Femur (tissue), 1 donor: ENCODE measurements at regions not wholly inside any gene's neighbourhood (a gene's known extent, or its start where the extent isn't known, plus 50 kb on each side); places are given as distances from the start of the nearest gene placed in this dataset.

Experiments
- DNase-seq: peaks from one replicate; pipeline ENCODE4 v3.0.0-alpha.2; 2017

- DNase-seq: no peak
Measured at GRCh38 chr15:35596285-35596684, 50.3 kb upstream of the DPH6 start.

- no peak for DNase-seq
Measured at GRCh38 chr15:35602836-35603235, 56.9 kb upstream of the DPH6 start.

- DNase-seq: no peak
Measured at GRCh38 chr15:35603301-35603700, 57.3 kb upstream of the DPH6 start.

DNA sequence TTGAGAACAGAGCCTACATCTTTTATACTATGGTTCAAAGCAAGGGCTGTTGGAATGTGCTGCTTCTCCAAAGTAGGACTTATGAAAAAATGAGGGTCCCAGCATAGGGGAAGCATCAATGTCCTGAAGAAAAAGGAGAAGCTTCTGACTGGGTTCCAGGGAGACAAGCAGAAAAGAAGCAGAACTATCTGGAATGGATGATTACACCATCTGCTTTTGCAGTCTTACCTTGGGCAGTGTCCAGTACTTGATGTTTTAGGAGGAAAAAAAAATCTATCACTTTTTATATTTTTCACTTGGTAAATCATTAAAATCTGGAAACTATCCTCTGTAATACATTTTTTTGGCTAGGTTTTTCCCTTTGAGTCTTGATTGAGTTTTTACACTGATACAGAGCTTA lies 57.9 kb upstream of the DPH6 start:
- no peak for DNase-seq

- DNase-seq: no peak
Measured at GRCh38 chr15:35605764-35606449, 59.9 kb upstream of the DPH6 start.

- DNase-seq: no peak
Measured at GRCh38 chr15:35606450-35606779, 60.5 kb upstream of the DPH6 start.

DNA sequence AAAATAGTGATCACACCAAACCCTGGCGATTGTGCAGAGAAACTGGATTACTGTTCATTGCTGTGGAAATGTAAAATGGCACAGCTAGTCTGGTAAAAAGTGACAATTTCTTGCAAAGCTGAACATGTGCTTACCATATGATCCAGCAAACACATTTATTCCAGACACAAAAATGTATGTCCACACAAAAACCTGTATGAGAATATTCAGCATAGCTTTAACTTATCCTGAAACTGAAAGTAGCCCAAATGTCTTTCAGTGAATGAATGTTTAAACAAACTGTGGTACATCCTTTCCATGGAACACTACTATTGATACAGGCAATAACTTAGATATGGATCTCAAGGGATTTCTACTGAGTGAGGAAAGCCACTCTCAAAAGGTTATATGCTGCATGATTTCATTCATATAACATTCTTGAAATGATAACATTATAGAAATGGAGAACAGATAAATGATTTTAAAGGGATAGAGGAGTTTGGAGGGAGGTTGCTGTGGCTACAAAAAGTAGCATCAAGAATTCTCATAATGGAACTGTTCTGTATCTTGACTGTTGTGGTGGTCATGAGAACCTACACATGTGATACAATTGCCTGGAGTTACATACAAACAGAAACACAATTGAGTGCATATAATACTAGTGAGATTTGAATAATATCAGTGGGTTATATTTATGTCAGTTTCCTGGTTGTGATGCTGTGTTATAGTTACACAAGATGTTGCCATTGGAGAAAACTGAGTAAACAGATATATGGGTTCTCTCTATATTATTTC lies 70.7 kb upstream of the DPH6 start:
- DNase-seq: no peak

- DNase-seq: no peak
Measured at GRCh38 chr15:35618260-35619188, 72.6 kb upstream of the DPH6 start.

GRCh38 chr15:35622641-35623340 lies 76.8 kb upstream of the DPH6 start:
- DNase-seq: no peak

DNA sequence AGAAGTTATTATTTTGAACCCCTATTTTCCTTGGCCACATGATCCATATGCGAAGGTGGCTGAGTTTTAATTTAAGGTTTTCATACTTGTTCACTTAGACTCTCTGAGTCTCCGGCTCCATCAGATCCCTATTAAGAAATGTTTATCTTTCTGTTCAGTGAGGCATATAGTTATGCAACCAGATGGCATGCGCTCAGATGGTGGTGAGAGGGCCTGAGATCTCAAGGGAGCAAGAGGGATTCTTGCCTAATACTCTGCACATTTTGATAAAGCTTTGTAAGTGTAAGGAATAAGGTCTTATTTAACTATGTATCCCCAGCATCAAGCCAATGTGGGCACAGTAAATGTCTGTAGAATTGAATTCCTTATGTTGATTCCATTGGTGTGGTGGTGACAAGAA lies 78.9 kb upstream of the DPH6 start:
- no peak for DNase-seq

DNA sequence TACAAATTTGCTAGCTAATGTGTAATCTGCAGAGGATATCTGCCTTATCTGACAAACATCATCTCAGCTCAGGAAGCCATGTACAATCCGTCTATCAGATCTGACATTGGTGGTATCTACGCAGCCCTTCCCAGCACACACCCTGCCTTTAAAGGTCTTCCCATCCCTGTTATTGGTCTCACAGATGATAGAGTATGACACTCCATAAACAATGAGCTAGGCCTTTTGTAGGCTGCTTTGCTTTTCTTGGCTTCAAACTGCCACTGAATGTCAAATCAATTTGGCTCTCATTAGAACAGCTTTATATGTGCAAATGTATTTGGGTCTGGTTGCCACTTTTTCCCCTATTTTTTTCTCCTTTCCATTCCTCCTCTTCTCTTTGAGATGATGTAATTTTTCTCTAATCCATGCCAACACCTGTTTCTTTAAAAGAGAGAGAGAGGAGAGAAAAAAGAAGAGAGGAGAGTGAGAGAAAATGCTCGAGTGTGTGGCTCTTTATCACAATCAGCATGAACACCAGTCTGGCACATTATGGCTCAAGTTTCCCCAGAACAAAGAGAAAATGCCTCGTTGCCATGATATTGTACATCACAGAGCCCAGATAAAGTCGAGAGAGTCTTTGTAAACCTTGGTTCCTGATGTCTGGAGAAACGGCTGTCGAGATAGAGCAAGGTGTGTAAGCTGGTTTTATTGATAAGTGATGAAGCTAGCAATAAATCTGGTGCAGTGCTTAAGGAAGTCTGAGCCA lies 80.8 kb upstream of the DPH6 start:
- no peak for DNase-seq

DNA sequence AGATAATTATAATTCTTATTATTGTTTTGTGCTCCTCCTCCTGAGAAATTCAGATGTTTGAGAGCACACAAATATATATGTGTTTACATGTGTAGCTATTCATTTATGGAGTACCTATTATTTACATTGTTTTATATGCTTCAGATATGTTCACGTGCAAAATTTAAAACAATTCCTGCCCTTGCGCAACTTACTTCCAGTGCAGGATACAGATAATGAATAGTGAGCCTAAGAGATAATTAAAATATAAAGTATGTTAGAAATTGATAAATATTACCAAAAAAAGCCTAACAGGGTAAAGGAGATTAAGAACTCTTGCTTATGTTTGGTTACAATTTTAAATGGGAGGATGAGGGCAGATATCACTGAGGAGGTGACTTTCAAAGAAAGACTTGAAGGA lies 81.7 kb upstream of the DPH6 start:
- no peak for DNase-seq

DNA sequence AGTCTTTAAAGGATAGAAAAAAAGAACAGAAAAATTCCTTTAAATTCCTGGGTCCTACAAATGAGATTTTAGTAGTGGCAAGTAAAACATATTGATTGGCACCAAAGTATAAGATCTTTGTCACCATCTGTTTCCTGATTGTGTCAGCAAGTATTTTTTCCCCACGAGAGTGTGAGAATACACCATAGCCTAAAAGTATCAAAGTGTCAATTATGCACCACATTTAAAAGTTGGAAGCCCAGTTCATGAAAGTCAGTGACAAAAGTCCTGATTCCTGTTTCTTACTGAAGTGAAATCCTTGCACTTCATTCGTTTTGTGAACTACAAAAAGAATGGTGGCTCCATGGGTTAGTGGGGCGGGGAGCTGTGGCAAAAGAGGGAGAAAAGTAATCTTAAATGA lies 83.8 kb upstream of the DPH6 start:
- no peak for DNase-seq

DNA sequence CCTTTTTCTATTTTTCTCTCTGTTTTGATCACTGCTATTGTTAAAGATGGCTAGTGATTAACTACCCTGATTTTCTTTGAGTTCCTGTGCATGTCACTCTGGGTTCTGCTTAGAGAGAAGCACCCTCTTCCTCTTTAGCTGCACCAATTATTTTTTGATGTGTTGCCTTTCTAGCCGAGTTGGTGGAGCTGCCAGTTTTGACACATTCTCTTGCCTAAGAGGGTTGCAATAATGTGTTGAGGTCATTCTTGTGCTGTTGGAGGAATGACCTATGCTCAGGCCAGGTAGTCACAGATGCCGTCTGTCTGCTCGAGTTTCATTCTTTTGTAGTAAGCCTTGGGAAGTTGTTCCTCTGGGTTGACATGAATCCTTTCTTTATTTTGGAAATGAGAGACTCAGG lies 84.6 kb upstream of the DPH6 start:
- DNase-seq: no peak

DNA sequence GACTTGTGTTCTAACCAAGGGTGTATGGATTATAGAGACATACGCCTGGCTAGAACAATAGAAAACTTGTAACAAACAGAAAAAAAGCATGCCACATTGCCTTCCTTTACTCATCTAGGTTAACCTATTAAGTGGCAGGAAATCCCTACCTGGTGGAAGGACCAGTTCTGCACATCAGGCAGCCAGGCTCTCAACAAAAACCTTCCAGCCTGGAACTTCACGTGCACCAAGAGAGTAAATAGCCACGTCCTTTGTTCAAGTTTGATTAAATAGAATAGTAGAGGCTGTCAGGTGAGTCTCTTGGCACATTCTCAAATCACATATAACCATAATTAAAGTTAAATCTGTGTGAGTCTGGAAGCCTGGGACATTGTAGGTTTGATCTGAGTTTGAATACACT lies 85.0 kb upstream of the DPH6 start:
- DNase-seq: no peak

DNA sequence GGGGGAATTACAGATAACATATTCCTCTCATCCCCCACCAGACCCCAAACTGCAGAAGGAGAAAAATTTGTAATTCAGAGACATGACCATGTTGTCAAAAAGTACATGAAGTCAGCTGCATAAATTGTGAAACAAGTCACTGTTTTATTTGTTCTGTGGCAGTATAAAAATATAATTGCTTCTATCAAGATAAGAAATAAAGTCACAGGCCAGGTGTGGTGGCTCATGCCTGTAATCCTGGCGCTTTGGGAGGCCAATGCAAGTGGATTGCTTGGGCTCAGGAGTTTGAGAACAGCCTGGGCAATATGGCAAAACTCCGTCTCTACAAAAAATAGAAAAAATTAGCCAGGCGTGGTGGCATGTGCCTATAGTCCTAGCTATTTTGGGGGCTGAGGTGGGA lies 87.7 kb upstream of the DPH6 start:
- DNase-seq: no peak

DNA sequence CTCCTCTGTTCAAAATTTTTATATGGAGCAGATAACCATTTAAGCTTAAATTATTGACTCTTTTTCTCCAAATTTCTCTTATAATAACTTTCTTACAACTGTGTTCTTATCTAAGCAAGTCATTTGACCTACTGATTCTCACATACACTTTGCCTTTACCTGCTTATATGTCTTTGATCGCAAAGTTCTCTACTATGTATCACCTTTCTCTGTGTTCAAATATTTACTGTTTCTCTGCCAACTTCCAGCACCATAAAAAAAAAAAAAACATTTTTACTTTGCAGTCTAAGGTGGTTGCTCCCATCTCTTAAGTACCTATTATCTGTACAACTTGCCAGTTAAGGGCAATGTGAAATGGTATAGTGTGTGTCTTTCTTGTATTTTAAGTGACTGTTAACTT lies 100.8 kb upstream of the DPH6 start:
- DNase-seq: no peak

DNA sequence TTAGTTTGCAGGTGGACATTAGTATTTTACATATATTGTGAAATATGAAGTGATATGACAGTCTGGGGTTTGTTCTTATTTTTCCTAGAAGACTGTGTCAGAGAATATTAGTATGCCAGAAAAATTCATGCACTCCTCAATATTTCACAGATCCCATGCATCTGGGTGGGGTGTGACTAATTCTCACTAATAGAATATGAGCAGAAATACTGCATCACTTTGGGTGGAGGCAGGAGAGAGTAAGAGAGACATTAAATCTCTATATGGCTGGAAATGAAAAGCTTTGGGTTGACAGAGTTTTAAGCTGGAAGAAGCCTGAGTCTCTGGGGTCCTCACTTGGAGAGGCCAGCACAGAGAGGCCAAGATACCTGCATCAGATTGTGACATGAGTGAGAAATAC lies 101.3 kb upstream of the DPH6 start:
- no peak for DNase-seq

DNA sequence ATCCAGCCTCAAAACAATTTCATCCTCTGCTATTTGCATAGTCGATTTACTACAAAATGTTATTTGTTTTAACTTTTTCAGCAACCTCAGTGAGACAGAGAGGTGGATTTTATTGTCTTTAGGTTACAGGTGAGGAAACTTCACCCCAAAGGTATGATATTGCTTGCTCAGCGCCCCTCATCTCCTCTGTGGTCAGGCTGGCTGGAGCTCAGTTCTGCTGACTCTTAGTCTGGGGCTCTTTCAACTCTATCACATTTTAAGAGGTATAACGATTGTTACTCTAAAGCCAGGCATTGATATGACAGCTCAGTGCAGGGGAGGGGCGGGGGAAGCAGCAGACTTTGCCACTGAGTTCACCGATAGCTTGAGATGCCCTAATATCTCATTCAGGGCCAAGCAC lies 103.0 kb upstream of the DPH6 start:
- DNase-seq: no peak

GRCh38 chr15:35649575-35649974 lies 103.6 kb upstream of the DPH6 start:
- no peak for DNase-seq

- no peak for DNase-seq
Measured at GRCh38 chr15:35654332-35654731, 108.4 kb upstream of the DPH6 start.

- DNase-seq: no peak
Measured at GRCh38 chr15:35657679-35658311, 111.8 kb upstream of the DPH6 start.
